GM21737 (cell line): ENCODE measurements at regions not wholly inside any gene's neighbourhood (a gene's known extent, or its start where the extent isn't known, plus 50 kb on each side); places are given as distances from the start of the nearest gene placed in this dataset.

Source experiments
- ATAC-seq: cut with Tn5 transposase; IDR thresholded peaks from one replicate; pipeline ENCODE4 v1.9.1; 2021; ENCODE audit warnings: mild to moderate bottlenecking, moderate library complexity; ENCODE audit not compliant: unreplicated experiment

DNA sequence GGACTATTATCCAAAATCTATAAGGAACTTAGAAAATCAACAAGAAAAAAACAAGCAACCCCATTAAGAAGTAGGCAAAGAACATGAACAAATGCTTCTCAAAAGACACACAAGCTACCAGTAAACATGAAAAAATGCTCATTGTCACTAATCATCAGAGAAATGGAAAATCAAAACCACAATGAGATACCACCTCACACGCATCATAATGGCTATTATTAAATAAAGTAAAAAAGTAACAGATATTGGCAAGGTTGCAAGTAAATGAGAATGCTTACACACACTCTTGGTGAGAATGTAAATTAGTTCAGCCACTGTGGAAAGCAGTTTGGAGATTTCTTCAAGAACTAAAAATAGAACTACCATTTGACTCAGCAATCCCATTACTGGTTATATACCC, 167.0 kb upstream of the DMRTA1 start:
- no peak for ATAC-seq

DNA sequence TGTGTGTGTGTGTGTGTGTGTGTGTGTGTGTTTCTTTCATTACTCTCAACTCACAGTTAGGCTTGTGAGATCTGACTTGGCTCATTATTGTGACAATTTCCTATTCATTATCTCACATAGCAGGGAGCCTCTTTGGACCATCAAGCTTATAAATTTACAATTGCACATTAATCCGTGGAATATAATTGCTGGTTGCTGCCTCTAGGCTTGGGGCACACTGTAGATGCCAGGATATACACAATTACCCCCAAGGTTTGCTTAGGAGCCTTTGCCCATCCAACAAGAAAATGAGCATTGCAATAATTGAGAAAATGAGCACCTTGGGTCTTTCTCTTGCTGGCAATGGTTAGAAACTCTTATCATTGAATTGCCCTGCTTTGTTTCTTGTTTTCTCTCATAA, 161.6 kb upstream of the DMRTA1 start:
- no peak for ATAC-seq

DNA sequence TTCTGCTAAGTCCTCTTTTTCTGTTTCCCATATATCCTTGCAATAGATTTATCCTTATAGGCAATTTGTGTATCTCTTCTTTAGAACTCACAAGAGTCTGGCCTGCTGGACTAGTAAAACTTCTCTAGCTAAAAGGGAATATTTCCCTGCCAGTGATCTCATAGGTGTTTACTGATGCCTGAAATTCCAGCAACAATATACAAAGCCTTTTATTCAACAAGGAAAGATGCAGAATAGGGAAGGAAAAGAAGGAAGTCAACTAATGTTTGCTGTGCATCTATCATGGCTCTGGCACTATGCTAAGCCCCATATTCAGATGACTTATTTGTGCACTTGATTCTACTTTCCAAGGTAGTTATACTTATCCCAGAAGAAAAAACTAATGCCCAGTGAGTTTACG, 160.0 kb upstream of the DMRTA1 start:
- no peak for ATAC-seq

DNA sequence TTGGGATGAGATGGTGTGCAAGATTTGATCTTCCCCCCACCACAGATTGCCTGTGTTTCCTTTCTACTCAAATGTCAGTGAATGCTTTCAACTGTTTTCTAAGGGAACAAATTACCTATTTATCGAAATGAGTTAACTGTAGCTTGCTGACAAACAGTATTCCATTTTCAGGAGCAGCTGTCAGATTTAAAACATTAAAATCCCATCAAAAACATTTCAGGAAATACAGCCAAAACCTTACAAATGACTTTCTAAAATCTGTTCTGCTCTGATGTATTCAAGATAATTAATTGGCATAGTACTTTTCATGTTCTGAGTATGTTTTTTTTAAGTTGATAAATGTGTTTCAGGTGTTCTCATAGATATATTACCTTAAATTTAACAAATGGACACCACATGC, 158.0 kb upstream of the DMRTA1 start:
- ATAC-seq: no peak

DNA sequence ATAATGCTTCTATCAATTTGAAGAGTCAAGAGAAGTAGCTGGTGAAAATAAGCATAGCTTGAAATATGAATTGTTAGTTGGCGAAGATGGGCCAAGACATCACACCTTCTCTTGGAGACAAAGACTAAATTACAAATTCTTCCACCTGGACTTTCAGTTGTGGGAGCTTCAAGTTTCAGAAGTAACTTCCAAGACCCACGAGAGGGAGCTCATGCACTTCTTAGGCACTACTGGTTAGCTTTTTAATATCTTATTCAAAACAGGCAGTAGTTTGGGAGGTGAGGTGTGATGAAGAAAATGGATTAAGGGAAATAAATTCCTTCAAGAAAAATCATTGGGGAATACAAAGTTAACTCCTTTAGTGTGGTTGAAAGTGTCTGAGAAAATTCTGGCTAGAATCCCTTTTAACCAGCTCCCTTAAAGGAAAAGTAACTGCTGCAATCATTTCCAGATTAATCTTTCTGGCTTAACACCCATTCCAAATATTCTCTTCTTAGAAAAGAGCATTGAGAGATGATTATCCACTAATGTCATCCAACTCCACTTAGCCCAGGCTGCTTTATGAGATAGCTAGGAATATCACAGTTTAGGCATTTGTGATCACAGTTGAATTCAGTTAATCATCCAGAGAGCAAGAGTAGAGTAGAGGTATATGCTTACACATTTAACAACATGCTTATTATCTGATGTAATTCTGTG, 139.5 kb upstream of the DMRTA1 start:
- no peak for ATAC-seq

DNA sequence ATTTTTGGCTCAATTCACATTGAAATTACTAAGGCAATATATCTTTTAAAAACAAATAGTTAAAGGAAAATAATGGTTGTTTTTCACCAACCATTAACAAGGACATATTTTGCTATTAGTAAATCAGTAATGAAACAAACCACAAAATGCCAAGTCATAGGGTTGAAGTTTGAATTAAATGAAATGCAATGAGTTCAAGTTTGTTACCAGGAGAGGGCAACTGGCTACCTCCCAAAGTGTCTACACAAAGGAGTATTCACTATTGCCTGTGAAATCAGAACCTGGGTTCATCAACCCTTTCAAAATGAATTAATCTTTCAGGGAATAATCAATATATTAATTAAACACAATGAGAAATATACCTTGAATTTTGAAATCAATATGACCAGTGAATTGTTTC, 138.4 kb upstream of the DMRTA1 start:
- ATAC-seq: no peak

DNA sequence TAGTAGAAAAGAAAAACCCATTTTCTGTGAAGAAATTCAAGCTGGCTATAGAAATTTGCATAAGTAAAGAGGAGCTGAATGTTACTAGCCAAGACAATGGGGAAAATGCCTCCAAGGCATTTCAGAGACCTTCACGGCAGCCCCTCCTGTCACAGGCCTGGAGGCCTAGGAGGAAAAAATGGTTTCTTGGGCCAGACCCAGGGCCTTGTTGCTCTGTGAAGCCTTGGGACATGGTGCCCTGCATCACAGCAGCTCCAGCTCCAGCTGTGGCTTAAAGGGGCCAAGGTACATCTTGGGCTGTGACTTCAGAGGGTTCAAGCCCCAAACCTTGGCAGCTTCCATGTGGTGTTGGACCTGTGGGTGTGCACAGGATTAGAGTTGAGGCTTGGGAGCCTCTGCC, 130.0 kb upstream of the DMRTA1 start:
- ATAC-seq: no peak

DNA sequence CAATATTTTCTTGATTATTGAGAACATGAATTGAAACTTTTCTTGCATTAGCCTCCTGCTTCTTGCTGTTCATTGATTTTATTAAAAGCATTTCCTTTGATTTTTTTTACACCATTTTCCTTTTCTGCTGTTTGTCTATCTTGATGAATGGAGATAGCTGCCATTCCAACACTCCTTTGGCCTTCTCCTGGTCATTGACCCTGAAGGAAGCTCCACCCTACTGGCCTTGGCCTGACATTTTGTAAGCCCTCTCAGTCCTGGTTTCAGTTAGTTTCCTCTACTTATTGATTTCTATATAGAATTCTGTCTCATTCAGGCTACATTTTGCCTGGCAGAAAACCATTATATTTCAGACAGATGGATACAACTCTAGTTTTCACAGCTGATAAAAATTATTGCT, 115.1 kb upstream of the DMRTA1 start:
- no peak for ATAC-seq

DNA sequence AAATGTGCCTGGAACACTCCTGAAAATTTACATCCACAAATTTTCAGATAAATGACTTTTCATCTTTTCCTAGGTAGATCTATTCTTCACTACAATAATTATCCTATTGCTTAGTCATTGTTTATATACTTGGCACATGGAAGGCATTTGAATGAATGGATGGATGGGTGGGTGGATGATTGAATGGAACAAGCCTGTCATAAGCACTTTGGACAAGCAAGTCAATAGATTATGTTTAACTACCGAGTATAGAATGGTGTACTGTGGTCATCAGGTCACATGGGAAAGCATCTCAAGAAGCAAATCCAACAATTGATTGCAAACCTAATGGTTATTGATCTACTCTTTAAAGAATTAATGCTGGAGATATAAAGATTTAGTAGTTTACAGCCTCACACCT, 114.4 kb upstream of the DMRTA1 start:
- no peak for ATAC-seq

DNA sequence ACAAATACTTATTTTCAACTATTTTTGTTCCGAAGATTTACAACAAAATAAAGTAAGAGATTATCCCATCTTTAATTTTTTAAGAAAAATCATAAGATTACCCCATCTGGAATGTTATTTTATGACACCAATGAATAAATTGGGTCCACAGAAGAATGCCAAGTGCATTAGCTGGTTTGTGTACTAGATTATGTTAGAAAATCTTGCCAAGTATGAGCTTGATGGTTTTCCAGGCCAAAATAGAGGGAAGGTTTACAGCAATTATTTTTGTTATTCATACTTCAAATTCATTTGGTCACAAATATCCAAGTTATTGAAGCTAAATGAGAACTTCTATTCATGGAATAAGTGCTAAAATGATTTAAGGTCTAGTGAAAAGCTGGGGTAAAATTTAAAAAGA, 109.4 kb upstream of the DMRTA1 start:
- ATAC-seq: no peak

DNA sequence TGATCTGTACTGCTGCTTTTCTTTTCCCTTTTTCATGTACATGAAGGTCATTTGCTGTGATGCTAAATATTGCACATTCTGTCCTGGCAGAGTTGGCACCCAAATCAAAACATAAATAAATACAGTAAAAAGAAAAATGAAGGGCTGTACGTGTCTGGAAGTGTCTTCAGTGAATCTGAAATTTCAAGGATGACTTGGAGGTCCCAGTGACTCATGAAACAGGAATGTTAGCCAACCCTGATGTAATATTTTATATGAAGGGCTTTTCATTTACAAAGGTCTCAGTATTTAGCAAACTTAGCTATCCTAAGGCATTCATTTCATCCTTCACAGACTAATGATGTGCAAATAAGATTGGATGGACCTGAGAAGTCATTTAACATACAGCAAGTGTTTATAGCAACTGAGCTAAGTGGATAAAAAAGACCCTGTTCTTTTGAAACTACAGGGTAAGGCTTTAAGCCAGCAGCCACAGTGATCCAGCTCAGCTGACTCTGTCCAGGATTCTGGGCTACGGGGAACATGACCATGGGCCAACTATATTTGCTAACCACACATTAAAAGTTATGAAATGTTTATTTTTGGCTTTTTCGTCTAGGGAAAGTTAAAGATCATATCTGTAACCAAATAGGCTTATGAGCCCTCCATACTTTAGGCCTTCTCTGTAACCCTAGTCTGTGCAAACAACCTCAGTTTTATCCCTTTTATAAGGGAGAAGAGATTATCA, 104.0 kb upstream of the DMRTA1 start:
- ATAC-seq: no peak

DNA sequence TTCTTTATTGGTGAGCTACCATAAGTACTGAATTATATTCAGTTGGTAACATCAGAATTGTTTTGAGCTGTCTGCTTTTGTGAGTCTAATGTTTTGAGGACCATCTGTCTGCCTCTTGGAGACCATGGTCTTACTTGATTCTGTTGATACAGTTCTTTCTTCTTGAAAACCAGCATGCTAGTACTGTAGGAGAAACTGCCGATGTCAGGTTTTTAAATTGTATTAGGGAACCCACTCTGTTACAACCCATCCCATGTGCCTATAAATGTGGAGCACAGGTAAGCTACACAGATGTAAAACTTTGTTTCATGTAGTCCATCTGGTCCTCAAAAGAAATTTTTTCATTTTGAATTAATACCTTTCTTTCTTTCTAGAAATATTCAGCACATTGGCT, 103.4 kb upstream of the DMRTA1 start:
- no peak for ATAC-seq

DNA sequence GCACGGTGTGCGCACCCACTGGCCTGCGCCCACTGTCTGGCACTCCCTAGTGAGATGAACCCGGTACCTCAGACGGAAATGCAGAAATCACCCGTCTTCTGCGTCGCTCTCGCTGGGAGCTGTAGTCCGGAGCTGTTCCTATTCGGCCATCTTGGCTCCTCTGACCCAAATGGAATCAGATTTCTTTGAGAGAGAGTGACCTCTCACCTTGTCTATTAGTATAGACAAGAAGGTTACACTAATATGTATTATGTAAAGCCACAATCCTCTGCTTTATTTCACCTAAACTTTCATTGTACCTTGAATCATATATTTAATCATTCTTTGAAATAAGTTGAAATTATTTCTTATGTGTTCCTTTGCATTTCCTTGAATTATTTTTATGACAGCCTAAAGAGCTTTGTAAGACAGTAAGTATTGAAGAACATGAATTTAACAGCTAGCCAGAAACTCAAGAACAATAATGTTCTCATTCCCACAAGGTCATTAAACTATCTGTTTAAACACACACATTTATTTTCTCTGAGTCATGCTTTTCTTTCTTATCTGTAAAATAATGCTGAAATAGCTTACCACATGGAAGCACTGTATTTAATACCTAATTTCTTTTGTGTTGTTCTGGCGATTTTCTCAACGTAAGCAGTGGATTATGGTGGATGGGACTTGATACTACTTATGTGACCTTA, 91.8 kb upstream of the DMRTA1 start:
- no peak for ATAC-seq

DNA sequence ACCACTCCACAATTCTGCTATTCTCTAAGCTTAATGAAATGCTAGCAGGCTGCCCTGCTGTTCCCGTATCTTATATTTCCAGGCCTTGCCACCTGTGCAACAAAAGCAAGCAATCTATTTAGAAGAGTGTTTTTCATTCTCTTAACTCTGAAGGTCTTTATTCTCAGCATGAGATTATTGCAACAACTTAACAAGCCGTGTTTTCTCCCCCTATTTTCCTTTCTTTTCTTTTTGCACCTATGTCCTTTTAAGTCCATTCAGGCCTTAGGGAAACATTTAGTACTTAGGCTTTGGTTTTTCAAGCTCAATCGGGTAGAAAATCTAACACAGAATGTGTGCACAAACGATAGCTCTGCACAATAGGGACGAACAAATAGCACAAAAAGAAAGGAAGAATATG, 89.6 kb upstream of the DMRTA1 start:
- ATAC-seq: no peak

DNA sequence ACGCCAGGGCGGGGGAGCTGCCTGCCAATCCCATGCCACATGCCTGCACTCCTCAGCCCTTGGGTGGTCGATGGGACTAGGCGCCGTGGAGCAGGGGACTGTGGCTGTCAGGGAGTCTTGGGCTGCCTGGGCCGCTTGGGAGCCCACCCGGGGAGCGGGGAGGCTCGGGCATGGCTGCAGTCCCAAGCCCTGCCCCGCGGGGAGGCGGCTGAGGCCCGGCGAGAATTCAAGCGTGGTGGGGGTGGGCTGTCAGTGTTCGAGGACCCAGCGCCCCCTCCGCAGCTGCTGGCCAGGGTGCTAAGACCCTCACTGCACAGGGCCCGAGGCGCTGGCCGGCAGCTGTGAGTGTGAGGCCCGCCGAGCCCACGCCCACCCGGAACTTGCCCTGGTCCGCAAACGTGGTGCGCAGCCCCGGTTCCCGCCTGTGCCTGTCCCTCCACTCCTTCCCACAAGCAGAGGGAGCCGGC, 83.2 kb upstream of the DMRTA1 start:
- ATAC-seq: no peak

DNA sequence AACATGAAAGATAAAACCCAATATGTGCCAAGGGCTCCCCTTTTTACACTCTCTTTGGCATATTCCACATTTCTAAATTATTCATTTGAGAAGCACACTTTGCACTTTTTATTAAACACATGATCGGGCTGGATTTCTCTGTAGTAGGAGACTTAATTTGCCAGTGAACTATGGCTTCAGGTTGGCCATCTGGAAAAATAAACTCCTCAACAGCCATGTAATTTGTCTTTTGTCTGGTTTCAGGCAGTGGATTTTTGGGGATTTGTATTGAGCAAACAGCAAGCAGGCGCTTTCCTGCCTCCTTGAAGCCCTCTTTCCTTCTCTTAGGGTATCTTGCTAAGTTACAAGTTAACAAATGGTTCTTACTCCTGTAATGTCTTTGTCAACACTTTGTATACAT, 73.0 kb upstream of the DMRTA1 start:
- ATAC-seq: no peak

DNA sequence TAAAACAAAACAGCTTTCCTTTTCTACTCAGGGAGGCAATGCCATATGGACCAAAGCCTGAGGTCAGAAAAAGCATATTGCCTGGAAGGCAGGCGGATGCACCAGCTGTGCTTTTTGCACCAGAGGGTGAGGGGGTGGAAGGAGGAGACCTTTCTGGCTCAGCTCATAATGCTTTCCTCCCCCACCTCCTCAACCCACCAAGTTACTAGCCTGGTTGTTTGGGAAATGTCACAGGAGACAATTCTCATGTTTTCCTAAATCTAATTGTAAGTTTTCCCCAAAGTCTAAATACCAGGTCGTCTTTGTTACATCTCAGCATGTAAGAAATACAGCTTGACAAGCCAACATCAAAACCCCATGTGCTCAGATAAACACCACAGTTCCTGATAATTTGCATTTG, 72.6 kb upstream of the DMRTA1 start:
- no peak for ATAC-seq

DNA sequence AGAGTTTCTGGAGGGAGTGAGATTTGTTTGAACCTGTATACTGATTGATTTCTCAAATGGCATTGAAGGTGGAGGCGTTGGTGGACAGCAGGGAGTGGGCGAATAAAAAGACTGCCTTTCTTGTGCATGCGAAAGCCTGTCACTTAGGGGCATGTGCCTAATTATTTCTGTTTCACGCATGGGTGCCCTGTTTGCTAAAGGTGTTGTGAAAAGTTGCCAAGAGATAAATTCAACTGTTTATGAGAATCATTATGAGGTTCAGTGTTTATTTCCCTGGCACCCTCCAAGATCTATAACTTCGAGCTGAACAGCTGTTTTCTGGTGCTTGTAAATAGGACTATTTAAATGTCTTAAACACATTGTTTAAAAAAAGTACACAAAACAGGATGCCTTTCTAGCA, 67.4 kb upstream of the DMRTA1 start:
- ATAC-seq: no peak

DNA sequence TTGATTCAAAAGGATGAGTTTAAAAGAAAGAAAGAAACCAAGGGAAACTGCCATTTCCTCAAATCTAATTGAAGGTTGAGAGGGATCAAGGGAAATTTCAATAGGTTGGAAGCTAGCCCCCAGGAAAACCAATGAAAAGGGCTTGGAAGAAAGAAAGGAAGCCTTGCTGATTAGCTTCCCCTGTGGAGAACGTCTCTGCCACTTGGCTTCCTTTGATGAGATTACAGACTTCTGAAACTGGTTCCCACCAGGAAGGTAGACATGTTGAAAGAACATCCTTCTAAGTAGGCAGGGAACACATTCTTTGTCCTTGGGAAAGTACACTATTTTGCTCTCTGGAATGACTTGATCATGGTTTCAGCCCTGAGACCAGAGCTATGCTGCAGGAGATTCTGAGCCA, 65.5 kb upstream of the DMRTA1 start:
- no peak for ATAC-seq

DNA sequence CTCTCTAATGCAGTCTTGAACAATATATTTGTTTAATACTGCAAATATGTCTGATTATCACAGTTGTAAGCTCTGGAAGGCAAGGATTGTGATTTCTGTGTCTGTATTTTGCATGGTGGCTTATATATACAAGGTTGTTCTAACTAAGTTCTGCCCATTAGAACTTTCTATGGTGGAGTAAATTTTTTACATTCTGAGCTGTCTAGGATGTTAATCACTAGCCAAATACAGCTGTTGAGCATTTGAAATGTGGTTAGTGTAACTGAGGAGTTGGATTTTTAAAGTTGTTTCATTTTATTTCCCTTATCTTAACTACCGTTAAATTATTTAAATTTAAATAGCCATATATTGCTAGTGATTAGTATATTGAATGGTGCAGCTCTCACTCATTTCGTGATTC, 64.3 kb upstream of the DMRTA1 start:
- no peak for ATAC-seq

DNA sequence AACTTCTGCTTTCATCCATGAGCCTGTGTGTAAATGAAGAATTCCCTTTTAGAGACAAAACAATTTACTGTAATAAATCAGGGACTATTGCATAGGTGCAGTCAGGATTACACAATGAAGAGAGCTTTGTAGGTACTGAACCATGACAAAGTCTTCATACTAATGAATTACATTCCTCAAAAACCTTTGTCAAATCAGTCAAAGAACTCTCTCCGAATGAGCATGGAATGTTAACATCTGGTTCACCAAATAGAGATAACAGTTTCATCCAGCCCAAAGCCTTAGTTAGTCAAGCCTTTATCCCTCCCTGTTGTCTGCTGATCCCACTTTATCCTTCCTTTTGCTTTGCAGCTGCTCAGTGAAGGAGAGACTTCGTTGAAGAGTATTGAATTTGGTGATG, 62.9 kb upstream of the DMRTA1 start:
- no peak for ATAC-seq

DNA sequence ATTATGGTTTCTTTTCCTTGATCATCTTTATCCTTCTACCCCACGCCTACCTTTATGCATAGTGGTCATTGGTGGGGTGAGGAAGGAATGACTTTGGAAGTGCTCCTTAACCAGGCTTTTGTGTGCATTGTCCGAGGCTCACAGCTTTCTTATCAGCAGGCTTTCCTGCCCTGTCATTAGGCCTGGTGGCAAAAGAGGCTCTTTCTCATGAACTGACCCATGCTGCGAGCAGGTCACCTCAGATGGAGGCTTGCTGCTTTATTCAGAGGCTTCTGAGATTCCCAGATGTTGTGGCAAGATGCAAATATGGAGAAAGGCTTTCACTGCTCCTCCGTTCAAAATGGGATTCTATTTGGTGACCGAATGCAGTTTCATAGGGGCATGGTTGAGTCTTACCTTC, 57.4 kb upstream of the DMRTA1 start:
- ATAC-seq: no peak
